T47D (cell line): ENCODE measurements at regions not wholly inside any gene's neighbourhood (a gene's known extent, or its start where the extent isn't known, plus 50 kb on each side); places are given as distances from the start of the nearest gene placed in this dataset.

ENCODE experiments used
- DNase-seq, 2 experiments: peaks; one replicate each; pipeline versions ENCODE4 v3.0.0 to v3.0.0-alpha.2; 2011 to 2012; ENCODE audit warnings: low read depth in 1 of 2, low spot score in 1 of 2
- JUND ChIP-seq: IDR thresholded peaks from 2 replicates; pipeline ENCODE4 v1.6.1; 2012; ENCODE audit warnings: low read depth
- in situ Hi-C: cut with HindIII; loops from 2 replicates; pipeline ENCODE4 v1.10.0; 2016; ENCODE audit warnings: low sequenced_read_pairs, low pct_unique_long_range_greater_than_20kb

DNA sequence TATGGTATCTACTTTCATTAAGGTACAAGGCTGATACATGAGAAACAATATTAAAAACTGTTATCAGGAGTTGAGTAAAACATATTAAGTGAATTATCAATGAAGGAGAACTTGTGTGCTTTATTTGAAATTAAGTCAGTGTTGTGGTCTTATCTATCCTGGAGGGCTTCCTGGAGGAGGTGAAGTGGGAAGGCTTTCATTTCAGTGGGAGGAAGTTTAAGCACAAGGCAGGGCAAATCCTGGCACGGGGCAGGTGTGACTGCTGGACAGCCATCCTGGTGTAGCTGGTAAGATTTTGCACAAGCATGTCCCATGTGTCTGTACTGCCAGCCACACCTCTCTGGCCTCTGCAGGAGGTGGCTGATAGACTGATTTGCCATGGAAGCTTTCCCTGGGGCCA lies 159.7 kb upstream of the SKOR2 start:
- in situ Hi-C loops, result no loop called here
- TF ChIP-seq JUND, result no peak
- DNase-seq, result no peak

DNA sequence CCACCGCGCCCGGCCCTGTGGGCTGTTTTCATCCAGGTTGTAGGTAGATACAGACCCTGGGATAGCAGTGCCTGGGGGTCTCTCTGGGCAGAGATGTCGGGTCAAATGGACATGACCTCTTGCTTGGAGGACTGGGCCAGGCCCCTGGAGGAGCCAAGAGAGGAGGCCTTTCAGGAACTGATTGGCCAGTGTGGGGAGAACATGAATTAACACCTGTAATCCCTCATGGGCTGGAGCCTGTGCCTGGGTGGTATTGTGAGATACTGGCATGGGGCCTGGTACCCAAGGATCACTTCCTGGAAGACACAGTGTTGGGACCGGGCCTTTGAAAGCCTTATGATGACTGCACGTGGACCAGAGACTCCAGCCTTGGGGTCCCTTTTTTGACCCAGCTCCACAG lies 158.7 kb upstream of the SKOR2 start:
- TF ChIP-seq JUND, result no peak
- in situ Hi-C loops, result no loop called here
- no peak for DNase-seq

- no peak for TF ChIP-seq JUND
- in situ Hi-C loops, result no loop called here
- DNase-seq, result no peak
Observed at GRCh38 chr18:47409519-47409918, 158.1 kb upstream of the SKOR2 start.

DNA sequence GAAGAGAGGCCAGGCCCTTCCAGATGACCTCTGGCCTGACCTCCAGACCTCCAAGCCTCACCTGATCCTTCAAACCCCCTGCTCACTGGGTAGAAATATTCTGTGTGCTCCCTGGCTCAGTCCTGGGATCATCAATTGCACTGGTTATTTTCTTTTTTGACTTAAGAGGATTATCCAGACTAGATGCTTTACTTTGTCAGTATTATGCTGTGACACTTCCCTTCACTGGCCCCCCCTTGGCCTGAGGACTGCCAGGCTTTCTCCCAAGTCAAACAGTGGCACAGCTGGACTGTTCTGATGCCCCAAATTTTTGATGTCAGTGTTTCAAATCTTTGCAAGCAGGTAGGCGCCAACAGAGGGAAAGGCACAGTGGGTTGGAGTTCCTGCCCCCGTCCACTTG lies 156.3 kb upstream of the SKOR2 start:
- in situ Hi-C loops, result no loop called here
- no peak for DNase-seq
- TF ChIP-seq JUND, result no peak

DNA sequence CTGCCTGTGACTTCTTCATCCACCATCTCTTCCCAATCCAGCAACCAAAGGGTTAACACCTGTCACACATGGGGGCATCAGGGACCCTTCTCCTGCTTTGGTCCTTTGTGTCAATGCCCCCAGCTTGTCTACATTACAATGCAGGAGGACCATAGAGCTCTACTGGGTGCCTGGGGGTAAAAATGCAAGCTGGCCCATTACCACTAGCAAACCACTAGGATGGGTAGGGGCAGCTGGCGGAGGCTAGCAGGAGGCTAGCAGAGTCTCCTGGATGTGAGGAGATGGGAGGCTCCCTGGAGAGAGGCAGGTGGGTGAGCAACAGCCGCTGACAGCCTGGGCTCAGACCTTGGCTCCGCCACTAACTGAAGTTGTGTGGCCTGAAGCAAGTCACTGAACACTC lies 153.4 kb upstream of the SKOR2 start:
- in situ Hi-C loops, result no loop called here
- DNase-seq, result no peak
- TF ChIP-seq JUND, result no peak

DNA sequence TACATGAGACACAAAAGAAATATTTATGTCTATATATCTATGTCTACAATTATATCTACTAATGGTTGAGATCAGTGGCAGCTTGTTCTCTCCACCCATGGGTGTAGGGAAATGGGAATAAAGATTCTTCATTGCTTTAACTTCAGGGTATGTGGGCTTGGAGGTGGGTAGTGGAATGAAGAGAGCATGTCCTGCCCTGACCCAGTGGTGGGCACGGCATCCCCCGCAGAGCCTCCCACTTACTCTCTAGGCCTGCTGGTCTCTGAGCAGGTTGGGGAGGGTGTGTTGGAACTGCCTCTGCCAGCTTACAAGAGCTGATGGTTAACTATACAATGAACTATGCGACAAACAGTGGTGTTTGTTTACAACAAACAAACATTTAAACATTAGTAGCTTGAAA lies 152.5 kb upstream of the SKOR2 start:
- in situ Hi-C loops, result no loop called here
- no peak for DNase-seq
- TF ChIP-seq JUND, result no peak

DNA sequence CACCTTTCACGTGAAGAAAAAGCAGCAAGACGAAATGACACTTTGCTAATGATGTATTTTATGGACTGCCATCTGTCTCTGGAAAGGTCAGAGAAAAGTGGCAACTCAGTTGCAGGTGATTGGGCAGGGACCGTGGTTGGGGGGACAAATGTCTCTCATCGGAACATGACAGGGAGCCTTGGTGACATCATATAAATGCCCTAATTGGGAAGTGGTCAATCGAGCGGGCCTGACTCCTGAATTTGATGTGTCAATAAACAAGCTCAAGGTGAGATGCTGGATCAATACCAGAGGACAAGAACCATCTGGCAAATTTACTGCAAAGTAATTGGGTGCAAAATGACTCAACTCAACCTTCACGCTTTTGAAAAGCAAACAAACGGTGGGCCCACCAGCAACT lies 151.9 kb upstream of the SKOR2 start:
- DNase-seq, result no peak
- in situ Hi-C loops, result no loop called here
- no peak for TF ChIP-seq JUND

GRCh38 chr18:47399475-47399874 lies 148.0 kb upstream of the SKOR2 start:
- DNase-seq, result no peak
- in situ Hi-C loops, result no loop called here
- TF ChIP-seq JUND, result no peak

DNA sequence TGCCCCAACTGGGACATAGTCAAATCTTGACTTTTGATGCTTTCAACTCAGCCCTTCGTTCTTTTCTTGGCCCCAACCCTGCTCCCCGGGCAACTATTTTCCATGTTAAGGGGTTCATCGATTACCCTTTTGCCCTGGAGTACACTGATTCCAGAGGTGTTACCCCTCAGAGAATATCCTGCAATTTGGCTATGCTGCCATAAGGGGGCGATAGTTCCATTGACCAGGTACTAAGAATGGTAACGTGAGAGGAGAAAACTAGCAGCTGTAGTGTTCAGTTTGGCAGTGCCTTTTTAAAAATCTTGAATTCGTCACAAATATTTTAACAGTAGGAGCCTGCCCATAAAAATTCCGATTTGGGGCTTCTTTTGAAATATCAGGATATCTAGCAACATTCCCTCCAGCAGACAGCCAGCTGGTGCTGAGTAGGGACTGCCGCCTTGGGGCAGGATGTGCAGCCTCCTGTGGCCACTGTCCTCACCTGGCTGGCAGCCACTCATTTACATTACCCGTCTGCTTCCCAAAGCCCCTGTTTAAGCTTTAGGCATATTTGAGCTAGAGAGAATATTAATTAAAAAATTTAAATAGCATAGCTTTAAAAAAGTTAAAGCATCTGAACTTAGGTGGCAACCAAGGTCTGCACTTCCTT lies 146.3 kb upstream of the SKOR2 start:
- DNase-seq, result no peak
- in situ Hi-C loops, result no loop called here
- TF ChIP-seq JUND, result no peak

DNA sequence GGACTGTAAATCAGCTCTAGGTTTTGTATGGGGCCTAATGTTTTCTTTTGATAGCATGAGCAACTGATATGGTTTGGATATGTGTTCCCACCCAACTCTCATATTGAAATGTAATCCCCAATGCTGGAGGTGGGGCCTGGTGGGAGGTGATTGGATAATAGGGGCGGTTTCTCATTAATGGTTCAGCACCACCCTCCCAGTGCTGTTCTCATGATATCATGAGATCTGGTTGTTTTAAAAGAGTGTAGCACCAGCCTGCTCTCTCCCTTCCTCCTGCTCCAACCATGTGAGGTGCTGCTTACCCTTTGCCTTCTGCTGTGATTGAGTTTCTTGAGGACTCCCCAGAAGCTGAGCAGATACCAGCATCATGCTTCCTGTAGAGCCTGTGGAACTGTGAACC lies 140.2 kb upstream of the SKOR2 start:
- no peak for TF ChIP-seq JUND
- in situ Hi-C loops, result no loop called here
- no peak for DNase-seq

DNA sequence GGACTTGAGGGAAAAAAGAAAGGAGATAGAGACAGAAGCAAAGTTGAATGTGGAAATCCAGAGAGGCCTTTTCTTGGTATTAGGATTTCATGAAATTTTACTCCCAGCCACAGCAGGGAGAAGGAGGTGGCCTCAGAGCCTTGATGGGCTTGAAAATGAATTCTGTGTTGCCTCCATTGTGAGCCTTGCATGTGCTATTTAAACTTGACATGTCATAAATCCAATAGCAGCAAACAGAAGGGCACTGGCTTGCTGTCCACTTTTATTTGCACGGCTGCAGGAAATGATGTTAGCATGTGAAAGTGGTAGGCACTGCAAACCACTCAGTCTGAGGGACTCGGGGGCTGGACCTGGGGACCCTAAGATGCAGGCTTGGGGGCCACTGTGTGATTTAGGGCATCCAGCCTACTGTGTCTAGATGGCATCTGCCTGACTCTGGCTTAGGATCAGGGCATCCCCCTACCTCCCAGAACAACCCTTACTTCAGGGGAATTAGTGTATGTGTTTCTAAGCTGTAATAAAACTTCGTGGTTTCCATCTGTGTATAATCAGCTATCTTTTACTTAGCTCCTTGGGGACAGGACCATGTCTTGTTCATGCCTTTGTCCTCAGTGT lies 139.1 kb upstream of the SKOR2 start:
- no peak for DNase-seq
- no peak for TF ChIP-seq JUND
- in situ Hi-C loops, result no loop called here

DNA sequence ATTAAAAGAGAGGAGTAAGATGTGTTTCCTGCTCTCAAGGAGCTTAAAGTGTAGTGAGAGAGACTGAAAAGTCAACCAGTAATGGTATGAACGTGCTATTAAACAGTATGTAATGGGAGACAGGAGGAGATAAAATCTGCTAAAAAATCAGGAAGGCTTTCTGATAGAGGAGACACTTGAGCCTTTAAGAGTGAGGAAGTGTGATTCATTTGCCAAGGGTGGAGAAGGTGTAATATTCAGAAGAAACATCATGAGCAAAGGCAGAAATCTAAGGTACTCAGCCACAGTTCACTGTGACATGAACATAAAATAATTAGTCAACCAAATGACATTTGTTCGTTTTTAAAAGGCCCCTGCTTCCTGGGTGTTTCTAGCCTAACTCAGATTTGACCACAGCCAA lies 137.8 kb upstream of the SKOR2 start:
- no peak for DNase-seq
- in situ Hi-C loops, result no loop called here
- no peak for TF ChIP-seq JUND

GRCh38 chr18:47387864-47388263 lies 136.4 kb upstream of the SKOR2 start:
- in situ Hi-C loops, result no loop called here
- TF ChIP-seq JUND, result no peak
- DNase-seq, result no peak

GRCh38 chr18:47383729-47384128 lies 132.3 kb upstream of the SKOR2 start:
- DNase-seq, result no peak
- in situ Hi-C loops, result no loop called here

More at GRCh38 chr18:47383729-47384128, 132.3 kb upstream of the SKOR2 start:
- no peak for TF ChIP-seq JUND
